COLO829 (cell line): ENCODE measurements at regions not wholly inside any gene's neighbourhood (a gene's known extent, or its start where the extent isn't known, plus 50 kb on each side); places are given as distances from the start of the nearest gene placed in this dataset.
"Not testable (repeated sequence)": the region's sequence is repeated elsewhere in the genome, so short reads cannot be mapped to it uniquely, and the experiment has no call there.

ENCODE experiments used
- DNase-seq: peaks from one replicate; pipeline ENCODE4 v3.0.0; 2012; ENCODE audit warnings: low spot score

GRCh38 chrX:94612140-94612539 lies 938.1 kb downstream of the FAM133A start:
- no peak for DNase-seq

GRCh38 chrX:94633237-94633636 lies 959.2 kb downstream of the FAM133A start:
- no peak for DNase-seq

- no peak for DNase-seq
These were observed 961.0 kb downstream of the FAM133A start for GRCh38 chrX:94635003-94635402.

GRCh38 chrX:94645726-94646125 lies 971.7 kb downstream of the FAM133A start:
- DNase-seq: no peak

GRCh38 chrX:94655180-94655579 lies 981.2 kb downstream of the FAM133A start:
- no peak for DNase-seq

GRCh38 chrX:94662689-94663088 lies 988.7 kb downstream of the FAM133A start:
- DNase-seq: no peak

- DNase-seq: no peak
These were observed 1002.3 kb downstream of the FAM133A start for GRCh38 chrX:94676285-94676684.

- DNase-seq: no peak
These were observed 1012.1 kb downstream of the FAM133A start for GRCh38 chrX:94686071-94686470.

GRCh38 chrX:94695910-94696309 lies 1021.9 kb downstream of the FAM133A start:
- DNase-seq: no peak

GRCh38 chrX:94704348-94705256 lies 1030.6 kb downstream of the FAM133A start:
- not testable (repeated sequence) for DNase-seq

- no peak for DNase-seq
These were observed 1047.4 kb downstream of the FAM133A start for GRCh38 chrX:94721386-94721785.

- no peak for DNase-seq
These were observed 1048.6 kb downstream of the FAM133A start for GRCh38 chrX:94722578-94722977.

GRCh38 chrX:94742772-94743171 lies 1068.8 kb downstream of the FAM133A start:
- DNase-seq: no peak

GRCh38 chrX:94743478-94743877 lies 1069.5 kb downstream of the FAM133A start:
- no peak for DNase-seq

- no peak for DNase-seq
These were observed 1070.8 kb downstream of the FAM133A start for GRCh38 chrX:94744786-94745185.

- no peak for DNase-seq
These were observed 1077.6 kb downstream of the FAM133A start for GRCh38 chrX:94751611-94752010.

- no peak for DNase-seq
These were observed 1078.6 kb downstream of the FAM133A start for GRCh38 chrX:94752434-94753169.

- no peak for DNase-seq
These were observed 1084.1 kb downstream of the FAM133A start for GRCh38 chrX:94758130-94758529.

- no peak for DNase-seq
These were observed 1101.6 kb downstream of the FAM133A start for GRCh38 chrX:94775640-94776039.

GRCh38 chrX:94813541-94813940 lies 1139.5 kb downstream of the FAM133A start:
- DNase-seq: no peak

- no peak for DNase-seq
These were observed 1140.2 kb downstream of the FAM133A start for GRCh38 chrX:94814216-94814615.

- no peak for DNase-seq
These were observed 1156.7 kb downstream of the FAM133A start for GRCh38 chrX:94830717-94831116.

- peak; percentile 2 for DNase-seq
These were observed 1157.4 kb downstream of the FAM133A start for GRCh38 chrX:94831364-94831763.
